Duodenal mucosa (tissue), 2 donors: ENCODE measurements at regions not wholly inside any gene's neighbourhood (a gene's known extent, or its start where the extent isn't known, plus 50 kb on each side); places are given as distances from the start of the nearest gene placed in this dataset.
"Not testable (repeated sequence)": the region's sequence is repeated elsewhere in the genome, so short reads cannot be mapped to it uniquely, and the experiment has no call there.

Source experiments
- H3K27ac ChIP-seq: one replicate; pipeline ENCODE4 v1.7.0; 2013; ENCODE audit warnings: low read depth, low read length
- H3K27me3 ChIP-seq, 2 donors: one replicate each; pipeline ENCODE4 v1.7.0; 2013; ENCODE audit warnings: low read length in 2 of 2, control low read depth in 1 of 2; ENCODE audit not compliant: insufficient read depth in 2 of 2, control insufficient read depth in 1 of 2
- H3K36me3 ChIP-seq, 2 donors: one replicate each; pipeline ENCODE4 v1.7.0; 2013; ENCODE audit warnings: low read length in 2 of 2, control low read depth in 1 of 2; ENCODE audit not compliant: insufficient read depth in 2 of 2, control insufficient read depth in 1 of 2
- H3K4me1 ChIP-seq, 2 donors: one replicate each; pipeline ENCODE4 v1.7.0; 2013; ENCODE audit warnings: low read length in 2 of 2, control low read depth in 1 of 2; ENCODE audit not compliant: insufficient read depth in 2 of 2, control insufficient read depth in 1 of 2
- H3K4me3 ChIP-seq, 2 donors: one replicate each; pipeline ENCODE4 v1.7.0; 2013; ENCODE audit warnings: low read length in 2 of 2, low read depth in 1 of 2
- H3K9ac ChIP-seq, 2 donors: one replicate each; pipeline ENCODE4 v1.7.0; 2013; ENCODE audit warnings: low read length in 2 of 2, low read depth in 1 of 2
- H3K9me3 ChIP-seq, 2 donors: one replicate each; pipeline ENCODE4 v1.7.0; 2013; ENCODE audit warnings: low read length in 2 of 2, control low read depth in 1 of 2; ENCODE audit not compliant: control insufficient read depth in 1 of 2

DNA sequence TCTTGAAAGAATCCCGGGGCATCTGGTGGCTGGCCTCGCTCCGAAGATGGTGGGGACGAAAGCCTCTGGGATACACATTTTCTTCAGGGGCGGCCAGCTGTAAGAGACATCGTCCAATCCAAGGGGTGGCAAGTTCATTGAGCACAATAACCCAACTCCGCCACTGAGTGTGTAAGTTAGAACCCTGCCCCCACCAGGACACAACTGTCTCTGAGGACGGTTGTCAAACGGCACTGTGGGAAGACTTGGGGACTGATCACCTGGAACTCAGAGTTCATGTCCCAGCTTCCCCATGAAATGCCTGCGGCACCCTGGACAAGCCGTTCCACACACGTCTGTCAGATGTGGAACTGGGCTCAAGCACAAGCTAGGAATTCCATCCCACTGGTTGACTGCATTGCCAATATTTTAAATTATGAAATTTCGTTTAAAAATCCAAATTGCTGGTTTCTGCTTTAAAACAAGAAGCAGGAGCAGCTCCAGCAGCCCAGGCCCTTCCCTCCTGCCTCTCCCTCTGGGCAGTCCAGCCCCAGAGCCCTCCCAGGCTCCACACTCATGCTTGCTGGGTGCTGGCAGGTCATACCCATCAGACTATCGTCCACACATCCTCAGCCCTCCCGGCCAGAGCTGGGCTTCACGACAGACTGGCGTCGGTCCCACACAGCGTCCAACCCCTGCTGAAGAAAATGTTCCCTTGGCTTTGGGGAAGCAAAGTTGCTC is 80.9 kb upstream of the AFDN start:
- Histone ChIP-seq H3K27ac (no peak overlapping the region), H3K4me1 (peaks cover 0 to 5% of the 10 kb centered on the region in 2 donors), H3K9ac (no peak overlapping the region), H3K36me3 (no peaks in the 10 kb centered on the region), H3K4me3 (no peak overlapping the region), H3K9me3 (no peaks in the 10 kb centered on the region), H3K27me3 (no peaks in the 10 kb centered on the region)

DNA sequence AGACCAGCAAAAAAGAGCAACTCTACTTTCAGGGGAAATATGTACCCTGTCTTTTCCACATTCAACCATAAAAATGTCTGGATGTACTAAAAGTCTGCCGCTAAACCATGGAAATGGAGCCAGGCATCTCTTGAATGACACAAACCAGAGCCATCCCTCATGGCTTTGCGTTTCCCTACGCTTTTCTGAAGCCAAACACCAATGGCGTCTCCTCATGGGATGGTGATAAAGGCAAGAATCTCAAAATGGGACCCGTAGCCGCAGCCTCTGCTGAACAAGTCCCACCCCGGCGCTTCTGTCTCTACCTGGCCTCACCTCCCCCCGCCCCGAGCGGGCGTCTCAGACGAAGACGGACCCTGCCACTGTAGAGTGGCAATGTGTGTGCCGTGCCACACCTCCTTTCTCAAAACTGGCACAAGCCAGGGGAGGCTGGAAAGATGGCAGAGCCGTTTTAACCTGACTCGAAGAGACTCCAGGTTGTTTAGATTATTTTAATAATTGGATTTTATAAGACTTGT is 80.3 kb upstream of the AFDN start:
- Histone ChIP-seq H3K9me3 (no peaks in the 10 kb centered on the region), H3K27me3 (no peaks in the 10 kb centered on the region), H3K9ac (no peak overlapping the region), H3K27ac (no peak overlapping the region), H3K4me3 (no peak overlapping the region), H3K36me3 (no peaks in the 10 kb centered on the region), H3K4me1 (peaks cover 0 to 10% of the 10 kb centered on the region in 2 donors)

DNA sequence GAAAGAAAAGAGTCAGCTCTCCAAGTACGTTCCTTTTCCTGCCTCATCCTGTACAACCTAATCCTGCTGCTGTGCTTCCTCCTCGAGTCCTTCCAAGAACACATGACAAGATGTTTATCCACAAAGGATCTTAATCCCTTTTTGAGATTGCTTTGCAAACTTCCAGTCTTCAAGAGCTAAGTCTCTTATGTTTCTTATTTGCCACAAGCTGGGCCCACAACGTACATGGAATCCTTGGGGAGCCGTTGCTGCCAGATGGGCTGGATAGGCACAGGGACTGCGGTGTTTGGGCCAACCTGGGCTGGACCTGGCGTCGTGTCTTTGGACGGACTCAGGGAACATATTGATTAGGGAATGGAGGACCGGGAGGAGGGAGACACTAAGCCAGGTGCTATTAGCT is 79.7 kb upstream of the AFDN start:
- Histone ChIP-seq H3K4me3 (no peak overlapping the region), H3K9me3 (no peaks in the 10 kb centered on the region), H3K36me3 (no peaks in the 10 kb centered on the region), H3K27me3 (no peaks in the 10 kb centered on the region), H3K4me1 (peaks cover 0 to 10% of the 10 kb centered on the region in 2 donors), H3K27ac (no peak overlapping the region), H3K9ac (no peak overlapping the region)

DNA sequence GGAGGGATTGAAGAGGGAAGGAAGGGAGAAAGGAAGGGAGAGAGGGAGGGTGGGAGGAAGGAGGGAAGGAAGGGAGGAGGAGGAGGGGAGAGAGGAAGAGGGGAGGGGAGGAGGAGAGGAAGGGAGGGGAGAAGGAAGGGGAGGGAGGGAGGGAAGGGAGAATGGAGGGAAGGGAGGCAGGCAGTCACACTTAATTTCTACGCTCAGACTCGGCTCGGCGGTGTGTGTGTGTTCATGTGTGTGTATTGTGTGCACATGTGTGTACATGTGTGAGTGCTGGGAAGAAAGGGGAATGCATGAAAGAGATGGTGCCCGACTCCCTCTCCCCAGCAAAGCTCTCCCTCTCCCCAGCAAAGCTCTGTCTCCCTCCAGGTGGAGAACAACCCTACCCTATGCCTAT is 79.1 kb upstream of the AFDN start:
- no peaks in the 10 kb centered on the region for H3K36me3 ChIP-seq
- H3K27ac ChIP-seq = no peak overlapping the region

DNA sequence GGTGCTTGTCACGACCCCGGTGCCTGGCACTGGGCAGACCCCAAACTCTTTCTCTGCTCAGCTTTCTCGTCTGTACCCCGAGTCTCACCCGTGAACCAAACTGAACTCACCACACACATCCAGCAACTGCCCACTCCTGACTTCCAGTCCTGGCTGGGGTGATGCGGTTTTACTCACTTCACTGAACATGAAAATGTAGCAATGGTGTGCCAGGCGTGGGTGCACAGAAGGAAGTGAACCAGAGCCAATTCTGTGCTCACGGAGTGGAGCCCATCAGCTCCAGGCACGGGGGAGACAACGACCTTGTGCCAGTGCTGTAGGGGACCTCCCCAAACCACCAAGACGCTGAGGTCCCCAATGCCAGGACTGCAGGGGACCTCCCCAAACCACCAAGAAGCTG is 78.7 kb upstream of the AFDN start:
- no peaks in the 10 kb centered on the region for H3K9me3 ChIP-seq
- H3K4me3 ChIP-seq = no peak overlapping the region
- no peaks in the 10 kb centered on the region for H3K27me3 ChIP-seq
- H3K9ac ChIP-seq = no peak overlapping the region
- H3K36me3 ChIP-seq = no peaks in the 10 kb centered on the region
- H3K4me1 ChIP-seq = peaks cover 0 to 10% of the 10 kb centered on the region in 2 donors
- H3K27ac ChIP-seq = no peak overlapping the region

More for the DNA sequence above, 79.1 kb upstream of the AFDN start:
- no peak overlapping the region for H3K9ac ChIP-seq
- peaks cover 0 to 10% of the 10 kb centered on the region in 2 donors for H3K4me1 ChIP-seq
- H3K9me3 ChIP-seq = no peaks in the 10 kb centered on the region
- no peaks in the 10 kb centered on the region for H3K27me3 ChIP-seq
- no peak overlapping the region for H3K4me3 ChIP-seq

DNA sequence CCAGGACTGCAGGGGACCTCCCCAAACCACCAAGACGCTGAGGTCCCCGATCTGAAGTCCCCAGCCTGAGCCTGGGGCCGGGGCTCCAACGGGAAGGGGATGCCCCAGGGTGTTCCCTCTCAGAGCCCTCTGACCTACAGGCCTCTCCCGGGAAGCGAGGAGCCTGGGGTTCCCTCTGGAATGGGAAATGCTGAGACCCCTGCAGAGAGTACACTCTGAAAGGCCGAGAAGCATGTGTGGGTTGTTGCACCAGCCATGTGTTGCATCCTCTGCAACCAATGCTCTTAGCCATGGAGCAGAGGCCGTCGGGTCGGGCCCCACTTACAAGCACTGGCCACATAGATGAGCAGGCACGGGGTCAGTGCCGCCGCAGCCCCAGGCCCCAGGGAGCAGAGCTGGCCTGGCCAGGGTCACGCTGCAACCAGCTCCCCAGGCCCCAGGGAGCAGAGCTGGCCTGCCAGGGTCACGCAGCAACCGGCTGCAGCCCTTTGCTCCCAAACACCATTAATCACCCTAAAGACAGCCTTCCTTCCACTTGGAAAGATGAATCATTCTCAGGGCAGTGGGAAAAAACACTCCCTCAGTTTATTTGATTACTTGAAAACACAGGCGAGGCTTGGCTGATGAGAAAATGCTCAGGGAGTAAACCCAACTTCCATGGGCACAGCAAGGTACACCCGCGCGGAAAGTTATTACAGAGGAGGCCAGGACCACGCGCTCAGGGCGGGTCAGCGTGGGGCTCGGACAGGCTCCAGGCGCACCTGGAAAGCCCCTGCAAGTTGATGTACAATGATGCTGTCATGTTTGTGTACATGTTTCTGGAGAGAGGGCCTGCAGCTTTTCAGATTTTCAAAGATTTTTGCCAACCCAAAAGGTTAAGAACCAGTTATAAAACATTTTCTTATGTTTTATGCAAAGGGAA is 78.0 kb upstream of the AFDN start:
- Histone ChIP-seq H3K4me3 (no peak overlapping the region), H3K4me1 (peaks cover 0 to 10% of the 10 kb centered on the region in 2 donors), H3K27ac (no peak overlapping the region), H3K9me3 (no peaks in the 10 kb centered on the region), H3K27me3 (no peaks in the 10 kb centered on the region), H3K36me3 (no peaks in the 10 kb centered on the region), H3K9ac (no peak overlapping the region)

DNA sequence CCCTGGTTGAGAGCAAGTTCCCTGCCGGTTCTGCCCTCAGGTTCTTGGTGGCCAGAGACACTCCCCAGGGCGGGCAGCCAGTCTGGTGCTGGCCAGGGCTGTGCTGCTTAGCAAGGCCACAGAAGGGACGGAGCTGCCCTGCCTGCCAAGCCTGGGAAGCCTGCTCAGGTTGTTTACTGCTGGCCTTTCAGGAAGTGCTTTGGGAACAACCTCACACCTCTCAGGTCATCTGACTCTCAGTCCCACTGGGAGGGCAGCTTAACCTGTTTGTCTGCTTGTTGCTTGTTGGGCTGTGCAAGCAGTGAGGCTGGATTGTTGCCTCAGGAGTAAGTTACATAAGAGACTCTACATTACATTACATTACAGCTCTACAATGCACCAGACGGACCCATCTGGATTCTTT is 75.8 kb upstream of the AFDN start:
- Histone ChIP-seq H3K27ac (no peak overlapping the region), H3K9me3 (no peaks in the 10 kb centered on the region), H3K4me1 (peaks cover 0 to 10% of the 10 kb centered on the region in 2 donors), H3K4me3 (no peak overlapping the region), H3K9ac (no peak overlapping the region), H3K36me3 (no peaks in the 10 kb centered on the region), H3K27me3 (no peaks in the 10 kb centered on the region)

DNA sequence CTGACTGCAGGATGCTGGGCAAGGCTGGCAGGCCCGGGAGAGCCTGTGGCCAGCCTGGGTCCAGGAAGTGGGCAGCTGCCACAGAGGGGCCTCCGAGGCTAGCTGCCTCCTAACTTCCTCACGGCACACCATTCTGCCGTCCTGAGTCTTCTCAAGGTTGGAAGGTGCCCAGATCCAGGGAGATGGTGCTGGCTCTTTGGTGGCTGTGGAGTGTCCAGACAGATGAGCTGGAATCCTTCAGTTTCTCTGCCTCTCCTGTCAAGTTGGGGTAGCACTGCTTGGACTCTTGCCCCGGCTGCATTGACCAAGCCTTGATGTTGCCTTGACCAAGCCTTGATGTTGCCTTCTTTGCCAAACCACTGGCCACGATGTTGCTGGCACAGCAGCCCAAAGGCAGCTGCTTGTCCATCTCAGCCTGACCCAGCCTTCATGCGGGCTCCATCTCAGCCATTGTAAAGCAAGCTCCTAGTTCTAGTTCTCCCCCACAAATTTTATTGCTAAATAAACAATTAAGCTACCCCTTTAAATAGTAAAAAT is 75.1 kb upstream of the AFDN start:
- H3K4me3 ChIP-seq = no peak overlapping the region
- no peaks in the 10 kb centered on the region for H3K36me3 ChIP-seq
- no peak overlapping the region for H3K9ac ChIP-seq
- H3K4me1 ChIP-seq = peaks cover 0 to 10% of the 10 kb centered on the region in 2 donors
- no peaks in the 10 kb centered on the region for H3K9me3 ChIP-seq
- H3K27ac ChIP-seq = no peak overlapping the region
- H3K27me3 ChIP-seq = no peaks in the 10 kb centered on the region

DNA sequence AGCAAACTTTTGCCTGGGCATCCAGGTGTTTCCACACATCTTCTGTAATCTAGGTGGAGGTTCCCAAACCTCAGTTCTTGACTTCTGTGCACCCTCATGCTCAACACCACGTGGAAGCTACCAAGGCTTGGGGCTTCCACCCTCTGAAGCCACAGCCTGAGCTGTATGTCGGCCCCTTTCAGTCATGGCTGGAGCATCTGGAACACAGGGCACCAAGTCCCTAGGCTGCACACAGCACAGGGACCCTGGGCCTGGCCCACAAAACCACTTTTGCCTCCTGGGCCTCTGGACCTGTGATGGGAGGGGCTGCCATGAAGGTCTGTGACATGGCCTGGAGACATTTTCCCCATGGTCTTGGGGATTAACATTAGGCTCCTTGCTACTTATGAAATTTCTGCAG is 73.4 kb upstream of the AFDN start:
- H3K36me3 ChIP-seq, H3K4me3 ChIP-seq, H3K9ac ChIP-seq, H3K27ac ChIP-seq, H3K9me3 ChIP-seq, H3K27me3 ChIP-seq: not testable (repeated sequence)
- H3K4me1 ChIP-seq = peaks cover 0 to 10% of the 10 kb centered on the region in 2 donors

DNA sequence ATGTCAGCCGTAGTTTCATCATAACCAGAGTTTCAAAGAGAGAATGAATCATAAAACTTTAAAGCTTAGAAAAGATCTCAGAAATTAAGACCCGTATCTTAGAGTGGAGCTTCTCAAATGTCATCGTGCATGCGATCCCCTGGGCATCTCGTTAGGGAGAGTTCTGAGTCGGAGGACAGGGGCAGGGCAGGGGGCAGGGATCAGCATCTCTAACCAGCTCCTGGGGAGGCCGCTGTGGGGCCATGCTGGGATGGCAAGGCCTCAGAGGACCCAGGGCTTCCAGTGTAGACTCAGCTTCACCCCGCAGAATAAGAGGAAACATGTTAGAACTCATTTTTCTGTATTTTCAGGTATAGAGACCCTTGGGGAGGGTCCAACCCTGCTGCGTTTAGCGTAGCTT is 72.0 kb upstream of the AFDN start:
- Histone ChIP-seq H3K36me3 (no peaks in the 10 kb centered on the region), H3K4me1 (peaks cover 0 to 5% of the 10 kb centered on the region in 2 donors), H3K4me3 (no peak overlapping the region), H3K9ac (no peak overlapping the region), H3K27me3 (no peaks in the 10 kb centered on the region), H3K27ac (no peak overlapping the region), H3K9me3 (no peaks in the 10 kb centered on the region)
